ENCODE measurements at regions not wholly inside any gene's neighbourhood (a gene's known extent, or its start where the extent isn't known, plus 50 kb on each side); places are given as distances from the start of the nearest gene placed in this dataset.

- DNase-seq (ENCODE audit: low read depth), result no peak
Observed at GRCh38 chr5:38099205-38100168, 158.9 kb upstream of the EGFLAM start.

- no peak for DNase-seq (ENCODE audit: low read depth)
Observed at GRCh38 chr5:38094889-38095288, 163.5 kb upstream of the EGFLAM start.

- DNase-seq (ENCODE audit: low read depth), result no peak
Observed at GRCh38 chr5:38093855-38094254, 164.5 kb upstream of the EGFLAM start.

- no peak for DNase-seq (ENCODE audit: low read depth)
Observed at GRCh38 chr5:38086777-38087176, 171.6 kb upstream of the EGFLAM start.

- DNase-seq (ENCODE audit: low read depth), result no peak
Observed at GRCh38 chr5:38079620-38080402, 178.5 kb upstream of the EGFLAM start.

- DNase-seq (ENCODE audit: low read depth), result peak; percentile 38
Observed at GRCh38 chr5:38078161-38078560, 180.2 kb upstream of the EGFLAM start.

- DNase-seq (ENCODE audit: low read depth), result no peak
Observed at GRCh38 chr5:38077652-38078051, 180.7 kb upstream of the EGFLAM start.

GRCh38 chr5:38071831-38072694 is 186.3 kb upstream of the EGFLAM start:
- DNase-seq (ENCODE audit: low read depth), result no peak

GRCh38 chr5:38070304-38070950 is 187.9 kb upstream of the EGFLAM start:
- no peak for DNase-seq (ENCODE audit: low read depth)

GRCh38 chr5:38069360-38069759 is 189.0 kb upstream of the EGFLAM start:
- DNase-seq (ENCODE audit: low read depth), result peak; percentile 18

GRCh38 chr5:38060354-38060753 is 198.0 kb upstream of the EGFLAM start:
- no peak for DNase-seq (ENCODE audit: low read depth)

GRCh38 chr5:38059876-38060275 is 198.5 kb upstream of the EGFLAM start:
- DNase-seq (ENCODE audit: low read depth), result no peak

- DNase-seq (ENCODE audit: low read depth), result no peak
Observed at GRCh38 chr5:38051711-38052511, 206.4 kb upstream of the EGFLAM start.

GRCh38 chr5:38048400-38048799 is 208.6 kb upstream of the GDNF start:
- no peak for DNase-seq (ENCODE audit: low read depth)

GRCh38 chr5:38046103-38046502 is 206.3 kb upstream of the GDNF start:
- peak; percentile 7 for DNase-seq (ENCODE audit: low read depth)

- no peak for DNase-seq (ENCODE audit: low read depth)
Observed at GRCh38 chr5:38045446-38045845, 205.6 kb upstream of the GDNF start.

- DNase-seq (ENCODE audit: low read depth), result no peak
Observed at GRCh38 chr5:38039826-38040225, 200.0 kb upstream of the GDNF start.

GRCh38 chr5:38039091-38039490 is 199.2 kb upstream of the GDNF start:
- no peak for DNase-seq (ENCODE audit: low read depth)

- DNase-seq (ENCODE audit: low read depth), result no peak
Observed at GRCh38 chr5:38036765-38037164, 196.9 kb upstream of the GDNF start.

- no peak for DNase-seq (ENCODE audit: low read depth)
Observed at GRCh38 chr5:38032149-38032548, 192.3 kb upstream of the GDNF start.

GRCh38 chr5:38031304-38031703 is 191.5 kb upstream of the GDNF start:
- no peak for DNase-seq (ENCODE audit: low read depth)
